T-helper 22 cell (primary cell): ENCODE measurements at regions not wholly inside any gene's neighbourhood (a gene's known extent, or its start where the extent isn't known, plus 50 kb on each side); places are given as distances from the start of the nearest gene placed in this dataset.

Experiments used
- DNase-seq: peaks from one replicate; pipeline ENCODE4 v3.0.0-alpha.2; 2020; ENCODE audit warnings: low read depth

- DNase-seq, result no peak
These were observed 189.8 kb downstream of the INSIG2 start for GRCh38 chr2:118278046-118278445.

- no peak for DNase-seq
These were observed 186.7 kb downstream of the INSIG2 start for GRCh38 chr2:118274841-118275510.

- no peak for DNase-seq
These were observed 184.1 kb downstream of the INSIG2 start for GRCh38 chr2:118272391-118272790.

- no peak for DNase-seq
These were observed 181.3 kb downstream of the INSIG2 start for GRCh38 chr2:118269408-118270051.

GRCh38 chr2:118268268-118268667, 180.0 kb downstream of the INSIG2 start:
- no peak for DNase-seq

GRCh38 chr2:118265873-118266455, 177.7 kb downstream of the INSIG2 start:
- DNase-seq, result no peak

GRCh38 chr2:118264232-118264990, 176.1 kb downstream of the INSIG2 start:
- no peak for DNase-seq

GRCh38 chr2:118257696-118258095, 169.4 kb downstream of the INSIG2 start:
- DNase-seq, result no peak

- DNase-seq, result no peak
These were observed 167.6 kb downstream of the INSIG2 start for GRCh38 chr2:118255771-118256372.

GRCh38 chr2:118255301-118255700, 167.0 kb downstream of the INSIG2 start:
- no peak for DNase-seq

- DNase-seq, result no peak
These were observed 165.8 kb downstream of the INSIG2 start for GRCh38 chr2:118254116-118254515.

- no peak for DNase-seq
These were observed 163.2 kb downstream of the INSIG2 start for GRCh38 chr2:118251427-118251826.

GRCh38 chr2:118250463-118250862, 162.2 kb downstream of the INSIG2 start:
- no peak for DNase-seq

- no peak for DNase-seq
These were observed 161.7 kb downstream of the INSIG2 start for GRCh38 chr2:118250001-118250400.

GRCh38 chr2:118249531-118249930, 161.3 kb downstream of the INSIG2 start:
- no peak for DNase-seq

GRCh38 chr2:118246726-118247125, 158.5 kb downstream of the INSIG2 start:
- no peak for DNase-seq

GRCh38 chr2:118246079-118246478, 157.8 kb downstream of the INSIG2 start:
- DNase-seq, result no peak

GRCh38 chr2:118244686-118245085, 156.4 kb downstream of the INSIG2 start:
- no peak for DNase-seq

- DNase-seq, result no peak
These were observed 154.8 kb downstream of the INSIG2 start for GRCh38 chr2:118243031-118243430.

- no peak for DNase-seq
These were observed 153.9 kb downstream of the INSIG2 start for GRCh38 chr2:118242216-118242615.

- no peak for DNase-seq
These were observed 152.9 kb downstream of the INSIG2 start for GRCh38 chr2:118241128-118241527.

GRCh38 chr2:118240276-118240675, 152.0 kb downstream of the INSIG2 start:
- no peak for DNase-seq
